HepG2 (cell line): ENCODE measurements at regions not wholly inside any gene's neighbourhood (a gene's known extent, or its start where the extent isn't known, plus 50 kb on each side); places are given as distances from the start of the nearest gene placed in this dataset.

Source experiments
- ADNP ChIP-seq: sonication (generic); formaldehyde crosslinking; IDR thresholded peaks from 2 replicates; pipeline ENCODE4 v1.4.0; 2020; ENCODE audit warnings: missing genetic modification reagents
- FOXM1 ChIP-seq: sonication (generic); formaldehyde crosslinking; IDR thresholded peaks from 2 replicates; pipeline ENCODE4 v1.5.0; 2020; ENCODE audit warnings: missing genetic modification reagents
- MED1 ChIP-seq: sonication (generic); formaldehyde crosslinking; IDR thresholded peaks from 2 replicates; pipeline ENCODE4 v1.4.0; 2020; ENCODE audit warnings: missing genetic modification reagents
- NFYB ChIP-seq: sonication (generic); formaldehyde crosslinking; IDR thresholded peaks from 2 replicates; pipeline ENCODE4 v1.4.0; 2020; ENCODE audit warnings: missing genetic modification reagents
- RBFOX2 ChIP-seq: fragments of 200-400 bp; formaldehyde crosslinking; IDR thresholded peaks from 2 replicates; pipeline ENCODE4 v1.6.1; 2017; ENCODE audit warnings: low read depth, mild to moderate bottlenecking, low read length
- ZNF274 ChIP-seq: sonication (generic); formaldehyde crosslinking; IDR thresholded peaks from 2 replicates; pipeline ENCODE4 v1.5.1; 2020; ENCODE audit warnings: mild to moderate bottlenecking, missing genetic modification reagents
- ZNF350 ChIP-seq: sonication (generic); formaldehyde crosslinking; IDR thresholded peaks from 2 replicates; pipeline ENCODE4 v1.4.0; 2020; ENCODE audit warnings: mild to moderate bottlenecking, low read depth, missing genetic modification reagents, borderline replicate concordance
- TF ChIP-seq, protein P1 (sequence below): sonication (generic); formaldehyde crosslinking; IDR thresholded peaks from 2 replicates; pipeline ENCODE4 v1.4.0; 2020; ENCODE audit warnings: missing genetic modification reagents, mild to moderate bottlenecking, borderline replicate concordance
- TF ChIP-seq, protein P2 (sequence below): IDR thresholded peaks from 2 replicates; pipeline ENCODE4 v1.6.1; 2016

DNA sequence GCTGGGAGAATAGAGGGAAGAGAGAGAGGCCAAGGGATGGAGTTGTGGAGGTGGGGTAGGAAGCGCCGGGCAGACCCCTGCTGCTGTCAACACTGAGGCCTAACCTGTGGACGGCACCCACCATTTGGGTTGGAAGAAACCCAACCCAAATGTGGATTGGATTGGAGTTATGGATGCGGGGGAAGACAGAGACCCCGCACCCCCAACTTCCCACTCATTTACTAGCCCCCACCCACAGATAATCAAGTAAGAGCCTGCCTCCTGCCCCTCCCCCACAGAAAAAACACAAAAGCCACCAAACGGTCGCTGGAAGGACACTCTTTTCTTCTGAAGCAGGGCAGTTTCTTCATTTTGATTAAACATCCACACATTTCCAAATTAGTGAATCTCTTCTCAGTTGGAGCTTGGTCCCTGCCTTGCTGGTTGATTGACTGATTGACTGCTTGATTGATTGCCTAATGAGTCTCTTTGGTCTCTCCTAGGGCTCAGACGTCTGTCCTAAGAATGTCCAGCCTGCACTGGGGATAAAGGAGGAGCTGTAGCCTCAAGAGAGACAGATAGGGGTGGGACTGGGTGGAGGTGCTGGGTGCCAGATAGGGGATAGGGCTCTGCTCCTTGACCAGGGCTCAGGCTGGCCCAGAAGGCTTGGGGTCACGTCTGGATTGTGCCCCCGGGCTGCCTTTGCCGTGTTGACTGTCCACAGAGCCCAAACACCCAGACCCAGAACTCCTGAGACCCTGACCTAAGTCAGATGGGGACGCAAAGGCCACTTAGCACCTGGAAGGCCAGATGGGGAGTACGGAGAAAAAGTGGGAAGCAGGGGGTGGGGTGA, 74.9 kb upstream of the FOXP4 start:
- TF ChIP-seq ZNF350 (CRISPR knock-in tag): no peak
- TF ChIP-seq, protein P1, sequence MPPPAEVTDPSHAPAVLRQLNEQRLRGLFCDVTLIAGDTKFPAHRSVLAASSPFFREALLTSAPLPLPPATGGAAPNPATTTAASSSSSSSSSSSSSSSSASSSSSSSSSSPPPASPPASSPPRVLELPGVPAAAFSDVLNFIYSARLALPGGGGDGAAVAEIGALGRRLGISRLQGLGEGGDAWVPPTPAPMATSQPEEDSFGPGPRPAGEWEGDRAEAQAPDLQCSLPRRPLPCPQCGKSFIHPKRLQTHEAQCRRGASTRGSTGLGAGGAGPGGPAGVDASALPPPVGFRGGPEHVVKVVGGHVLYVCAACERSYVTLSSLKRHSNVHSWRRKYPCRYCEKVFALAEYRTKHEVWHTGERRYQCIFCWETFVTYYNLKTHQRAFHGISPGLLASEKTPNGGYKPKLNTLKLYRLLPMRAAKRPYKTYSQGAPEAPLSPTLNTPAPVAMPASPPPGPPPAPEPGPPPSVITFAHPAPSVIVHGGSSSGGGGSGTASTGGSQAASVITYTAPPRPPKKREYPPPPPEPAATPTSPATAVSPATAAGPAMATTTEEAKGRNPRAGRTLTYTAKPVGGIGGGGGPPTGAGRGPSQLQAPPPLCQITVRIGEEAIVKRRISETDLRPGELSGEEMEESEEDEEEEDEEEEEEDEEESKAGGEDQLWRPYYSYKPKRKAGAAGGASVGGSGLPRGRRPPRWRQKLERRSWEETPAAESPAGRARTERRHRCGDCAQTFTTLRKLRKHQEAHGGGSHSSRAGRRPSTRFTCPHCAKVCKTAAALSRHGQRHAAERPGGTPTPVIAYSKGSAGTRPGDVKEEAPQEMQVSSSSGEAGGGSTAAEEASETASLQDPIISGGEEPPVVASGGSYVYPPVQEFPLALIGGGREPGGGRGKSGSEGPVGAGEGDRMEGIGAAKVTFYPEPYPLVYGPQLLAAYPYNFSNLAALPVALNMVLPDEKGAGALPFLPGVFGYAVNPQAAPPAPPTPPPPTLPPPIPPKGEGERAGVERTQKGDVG (CRISPR knock-in tag): no peak
- no peak for TF ChIP-seq MED1 (CRISPR knock-in tag)
- TF ChIP-seq, protein P2, sequence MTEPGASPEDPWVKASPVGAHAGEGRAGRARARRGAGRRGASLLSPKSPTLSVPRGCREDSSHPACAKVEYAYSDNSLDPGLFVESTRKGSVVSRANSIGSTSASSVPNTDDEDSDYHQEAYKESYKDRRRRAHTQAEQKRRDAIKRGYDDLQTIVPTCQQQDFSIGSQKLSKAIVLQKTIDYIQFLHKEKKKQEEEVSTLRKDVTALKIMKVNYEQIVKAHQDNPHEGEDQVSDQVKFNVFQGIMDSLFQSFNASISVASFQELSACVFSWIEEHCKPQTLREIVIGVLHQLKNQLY (CRISPR knock-in tag): no peak
- no peak for TF ChIP-seq ZNF274 (CRISPR knock-in tag)
- TF ChIP-seq ADNP (CRISPR knock-in tag): no peak
- TF ChIP-seq RBFOX2: no peak
- no peak for TF ChIP-seq NFYB (CRISPR knock-in tag)
- no peak for TF ChIP-seq FOXM1 (CRISPR knock-in tag)
